IMR-90 (cell line): ENCODE measurements at regions not wholly inside any gene's neighbourhood (a gene's known extent, or its start where the extent isn't known, plus 50 kb on each side); places are given as distances from the start of the nearest gene placed in this dataset.
A peak's percentile ranks its signal among the peaks of the same experiment; 100 is the strongest.

ENCODE experiments used
- ATAC-seq: fragments of 200-7000 bp; cut with Tn5 transposase; 2 replicates; pipeline ENCODE4 v1.9.1; 2020; ENCODE audit warnings: low read depth, mild to moderate bottlenecking, moderate library complexity
- BruUV-seq: library from RNA; stranded (reverse); fragments of 400-500 nt; replicated peaks from 2 replicates; lab custom pipeline; 2021; lab: Mats Ljungman, UMichigan
- CTCF ChIA-PET: fragments of 300-600 bp; formaldehyde crosslinking; extraction: SDS; loops from one replicate; lab custom pipeline; 2021; ENCODE audit warnings: antibody characterized with exemption; lab: Yijun Ruan, JAX
- POLR2A ChIA-PET: fragments of 300-600 bp; sonication (Branson Sonifier 250); formaldehyde crosslinking; loops from one replicate; lab custom pipeline; 2022; ENCODE audit warnings: antibody characterized with exemption; ENCODE audit not compliant: unreplicated experiment; lab: Charles Lee
- DNase-seq: peaks from one replicate; pipeline ENCODE4 v3.0.0; 2013
- H2AFZ ChIP-seq: replicated peaks from 2 replicates; pipeline ENCODE3; 2013; ENCODE audit warnings: low read length, mild to moderate bottlenecking; ENCODE audit not compliant: poor library complexity
- H2AK5ac ChIP-seq: 2 replicates; pipeline ENCODE4 v1.6.1; 2013; ENCODE audit warnings: low read depth, low read length, inconsistent platforms
- H2AK9ac ChIP-seq: replicated peaks from 2 replicates; pipeline ENCODE3; 2013; ENCODE audit warnings: mild to moderate bottlenecking, low read depth, low read length, moderate library complexity; ENCODE audit not compliant: poor library complexity
- H2BK120ac ChIP-seq: 2 replicates; pipeline ENCODE4 v1.6.1; 2013; ENCODE audit warnings: low read depth, low read length, inconsistent platforms
- H2BK15ac ChIP-seq: 3 replicates; pipeline ENCODE4 v1.6.1; 2013; ENCODE audit warnings: low read depth, low read length, inconsistent platforms
- H2BK20ac ChIP-seq: 2 replicates; pipeline ENCODE4 v1.6.1; 2013; ENCODE audit warnings: low read depth, mild to moderate bottlenecking, inconsistent platforms, low read length, moderate library complexity
- H2BK5ac ChIP-seq: 2 replicates; pipeline ENCODE4 v1.6.1; 2013; ENCODE audit warnings: mild to moderate bottlenecking, low read depth, low read length, inconsistent platforms; ENCODE audit not compliant: poor library complexity, severe bottlenecking
- H3K14ac ChIP-seq: replicated peaks from 2 replicates; pipeline ENCODE4 v1.6.1; 2013; ENCODE audit warnings: low read depth, low read length, inconsistent platforms
- H3K18ac ChIP-seq: 2 replicates; pipeline ENCODE4 v1.6.1; 2013; ENCODE audit warnings: low read depth, low read length, control low read depth
- H3K23ac ChIP-seq: 2 replicates; pipeline ENCODE4 v1.6.1; 2013; ENCODE audit warnings: low read depth, low read length, inconsistent platforms
- H3K27ac ChIP-seq: 2 replicates; pipeline ENCODE4 v1.5.1; 2013; ENCODE audit warnings: mild to moderate bottlenecking, control low read depth, low read length; ENCODE audit not compliant: insufficient read depth
- H3K27me3 ChIP-seq: 2 replicates; pipeline ENCODE4 v1.6.1; 2013; ENCODE audit warnings: low read length; ENCODE audit not compliant: control insufficient read depth, insufficient read depth
- H3K36me3 ChIP-seq: 2 replicates; pipeline ENCODE4 v1.6.1; 2013; ENCODE audit warnings: low read length, mixed read lengths; ENCODE audit not compliant: control insufficient read depth, insufficient read depth
- H3K4ac ChIP-seq: 2 replicates; pipeline ENCODE4 v1.6.1; 2013; ENCODE audit warnings: low read depth, low read length, inconsistent platforms
- H3K4me1 ChIP-seq: 2 replicates; pipeline ENCODE4 v1.6.1; 2013; ENCODE audit warnings: low read length, mixed read lengths; ENCODE audit not compliant: control insufficient read depth, insufficient read depth
- H3K4me2 ChIP-seq: 2 replicates; pipeline ENCODE4 v1.6.1; 2013; ENCODE audit warnings: low read depth, mild to moderate bottlenecking, control low read depth, low read length, moderate library complexity
- H3K4me3 ChIP-seq: 2 replicates; pipeline ENCODE4 v1.5.1; 2013; ENCODE audit warnings: low read depth, mild to moderate bottlenecking, control low read depth, low read length, moderate library complexity; ENCODE audit not compliant: insufficient read depth
- H3K56ac ChIP-seq: 2 replicates; pipeline ENCODE4 v1.6.1; 2013; ENCODE audit warnings: low read length, inconsistent platforms; ENCODE audit not compliant: insufficient read depth; ENCODE audit errors: extremely low read depth
- H3K79me1 ChIP-seq, 2 experiments: 2 replicates each; pipeline ENCODE4 v1.6.1; 2013; ENCODE audit warnings: low read length in 2 of 2, inconsistent platforms in 1 of 2, low read depth in 1 of 2
- H3K9ac ChIP-seq: 2 replicates; pipeline ENCODE4 v1.6.1; 2013; ENCODE audit warnings: low read depth, low read length, control low read depth
- H3K9me1 ChIP-seq: 2 replicates; pipeline ENCODE4 v1.6.1; 2013; ENCODE audit warnings: low read length, inconsistent platforms; ENCODE audit not compliant: insufficient read depth
- H3K9me3 ChIP-seq: 2 replicates; pipeline ENCODE4 v1.6.1; 2013; ENCODE audit warnings: low read length; ENCODE audit not compliant: control insufficient read depth, insufficient read depth
- H4K20me1 ChIP-seq: 2 replicates; pipeline ENCODE4 v1.6.1; 2013; ENCODE audit warnings: low read length, inconsistent platforms; ENCODE audit not compliant: insufficient read depth
- H4K5ac ChIP-seq: 2 replicates; pipeline ENCODE4 v1.6.1; 2013; ENCODE audit warnings: mild to moderate bottlenecking, low read depth, low read length, control low read depth
- H4K8ac ChIP-seq, 2 experiments: 2 replicates each; pipeline ENCODE4 v1.6.1; 2013; ENCODE audit warnings: low read depth in 2 of 2, low read length in 2 of 2, control low read depth in 1 of 2, inconsistent platforms in 1 of 2
- H4K91ac ChIP-seq: 2 replicates; pipeline ENCODE4 v1.6.1; 2013; ENCODE audit warnings: low read depth, low read length, inconsistent platforms; ENCODE audit not compliant: insufficient read depth
- BHLHE40 ChIP-seq: fragments of 150-350 bp; IDR thresholded peaks from 2 replicates; pipeline ENCODE4 v1.6.1; 2016; ENCODE audit warnings: mild to moderate bottlenecking, low read depth, low read length
- CEBPB ChIP-seq: IDR thresholded peaks from 2 replicates; pipeline ENCODE4 v1.6.1; 2012; ENCODE audit warnings: low read depth, low read length, improper control_type of control experiment
- CTCF ChIP-seq: conservative IDR thresholded peaks from 2 replicates; pipeline ENCODE4 v1.5.1; 2012; ENCODE audit warnings: mild to moderate bottlenecking, low read depth, low read length, improper control_type of control experiment
- ELK1 ChIP-seq: fragments of 150-350 bp; IDR thresholded peaks from 2 replicates; pipeline ENCODE4 v1.6.1; 2016; ENCODE audit warnings: low read depth, mild to moderate bottlenecking, low read length, moderate library complexity, borderline replicate concordance
- MAZ ChIP-seq: IDR thresholded peaks from 2 replicates; pipeline ENCODE4 v1.6.1; 2012; ENCODE audit warnings: low read depth, mild to moderate bottlenecking, low read length, improper control_type of control experiment, moderate library complexity, borderline replicate concordance
- RAD21 ChIP-seq: IDR thresholded peaks from 2 replicates; pipeline ENCODE4 v1.6.1; 2012; ENCODE audit warnings: low read length, improper control_type of control experiment
- RFX5 ChIP-seq: IDR thresholded peaks from 2 replicates; pipeline ENCODE4 v1.8.0; 2012; ENCODE audit warnings: low read depth, mild to moderate bottlenecking, low read length, moderate library complexity
- SMC3 ChIP-seq: fragments of 150-350 bp; IDR thresholded peaks from 2 replicates; pipeline ENCODE4 v1.6.1; 2016; ENCODE audit warnings: low read depth, mild to moderate bottlenecking, antibody characterized with exemption, low read length, moderate library complexity
- USF2 ChIP-seq: fragments of 150-350 bp; IDR thresholded peaks from 2 replicates; pipeline ENCODE4 v1.6.1; 2017; ENCODE audit warnings: mild to moderate bottlenecking, antibody characterized with exemption, low read length, low read depth
- WGBS, 2 experiments: methylation state at CpG; one replicate each; pipeline versions ENCODE4 v1.1.5 to v1.1.7; 2013; ENCODE audit warnings: missing lambda C conversion rate in 2 of 2; ENCODE audit not compliant: insufficient read length in 1 of 2; ENCODE audit errors: extremely low coverage in 2 of 2; 5-methylcytosine and 5-hydroxymethylcytosine counted together
- dilution Hi-C: fragments of 300-500 bp; cut with HindIII; formaldehyde crosslinking; loops from one replicate; pipeline ENCODE4 v1.14.3; 2018; ENCODE audit warnings: low sequenced_read_pairs; ENCODE audit not compliant: unreplicated experiment
- in situ Hi-C: fragments of 300-500 bp; cut with MboI; formaldehyde crosslinking; loops from 3 replicates; pipeline ENCODE4 v1.14.3; 2019; ENCODE audit warnings: low sequenced_read_pairs, inconsistent platforms, mixed read lengths
- intact Hi-C: fragments of 100-400 bp; cut with micrococcal nuclease; formaldehyde crosslinking; loops from 2 replicates; pipeline ENCODE4 v1.10.0; 2022

- H3K23ac ChIP-seq = no peak overlapping the region
- no TSS peak for BruUV-seq
- H3K27ac ChIP-seq = no peak overlapping the region
- no peak overlapping the region for H2BK20ac ChIP-seq
- no peaks in the 10 kb centered on the region for H3K9me1 ChIP-seq
- H2AK9ac ChIP-seq = peak overlapping the region; percentile 75
- H2BK15ac ChIP-seq = no peak overlapping the region
- peak; percentile 67 for DNase-seq
- no peak overlapping the region for H3K18ac ChIP-seq
- H2AK5ac ChIP-seq = no peak overlapping the region
- H3K4me1 ChIP-seq = 0 out of 2 replicates have a peak, but pooled peaks cover 2% of the 10 kb centered on the region
- dilution Hi-C loops (no loop called here), intact Hi-C loops (loop anchor here (1.0 kb wide), 2 partner anchors 120 to 142 kb away; no protein-coding TSS in a partner anchor), in situ Hi-C loops (loop anchor here (5.0 kb wide), 1 partner anchor 142 kb away; no protein-coding TSS in a partner anchor)
- no peak overlapping the region for H2BK5ac ChIP-seq
- H4K20me1 ChIP-seq = no peaks in the 10 kb centered on the region
- 3% methylated on average over 5 of the region's 20 CpGs; no CpG with 5 or more reads in 1 of the 2 experiments for WGBS, 2 experiments
- H3K56ac ChIP-seq = no peak overlapping the region
- H3K27me3 ChIP-seq = peaks cover 7% of the 10 kb centered on the region
- H3K14ac ChIP-seq = no peak overlapping the region
- no peak overlapping the region for H4K91ac ChIP-seq
- no peak overlapping the region for H3K4me3 ChIP-seq
- no peak overlapping the region for H4K8ac ChIP-seq
- no peaks in the 10 kb centered on the region for H3K9me3 ChIP-seq
- H4K5ac ChIP-seq = no peak overlapping the region
- H2AFZ ChIP-seq = peak overlapping the region; percentile 73
- H2BK120ac ChIP-seq = no peak overlapping the region
- no peak overlapping the region for H3K4me2 ChIP-seq
- H3K9ac ChIP-seq = no peak overlapping the region
- ChIA-PET CTCF (interaction anchor here (0.9 kb wide), 1 partner anchor 11 kb away, joined by 3 read pairs; no protein-coding TSS in a partner anchor), POLR2A (no interaction called here)
- H3K4ac ChIP-seq = no peak overlapping the region
- H3K36me3 ChIP-seq = no peaks in the 10 kb centered on the region
- H3K79me1 ChIP-seq = no peaks in the 10 kb centered on the region
- TF ChIP-seq BHLHE40 = no peak
- TF ChIP-seq SMC3 = peak; percentile 94
- TF ChIP-seq CEBPB = peak; percentile 78
- no peak for TF ChIP-seq RFX5
- TF ChIP-seq MAZ = no peak
- no peak for TF ChIP-seq ELK1
- TF ChIP-seq USF2 = no peak
- peak; percentile 86 for TF ChIP-seq RAD21
- peak; percentile 82 for TF ChIP-seq CTCF
- peak; percentile 74 for ATAC-seq
Observed at GRCh38 chr10:30534465-30535144, 94.9 kb downstream of the LYZL2 start.
